Neural cell (in vitro differentiated cells): ENCODE measurements at regions not wholly inside any gene's neighbourhood (a gene's known extent, or its start where the extent isn't known, plus 50 kb on each side); places are given as distances from the start of the nearest gene placed in this dataset.

ENCODE experiments used
- H2AFZ ChIP-seq: fragments of 200-600, 300-800 bp; sonication (generic), shearing (Covaris generic); 2 replicates; pipeline ENCODE4 v1.6.0; 2014; ENCODE audit warnings: low read depth, mild to moderate bottlenecking, antibody characterized with exemption, low read length, moderate library complexity
- H3F3A ChIP-seq: fragments of 200-600 bp; shearing (Covaris generic); 2 replicates; pipeline ENCODE4 v1.6.1; 2016; ENCODE audit warnings: mild to moderate bottlenecking, moderate library complexity, mixed read lengths, antibody characterized with exemption, low read length; ENCODE audit not compliant: insufficient read depth, poor library complexity, severe bottlenecking
- H3K27ac ChIP-seq: fragments of 200-600, 300-800 bp; sonication (generic), shearing (Covaris generic); 2 replicates; pipeline ENCODE4 v1.5.1; 2014; ENCODE audit warnings: mild to moderate bottlenecking, low read length, moderate library complexity
- H3K27me3 ChIP-seq: fragments of 300-800, 200-600 bp; sonication (generic), shearing (Covaris generic); 2 replicates; pipeline ENCODE4 v1.6.0; 2014; ENCODE audit warnings: mild to moderate bottlenecking, low read depth, low read length, moderate library complexity; ENCODE audit not compliant: insufficient read depth
- H3K36me3 ChIP-seq: fragments of 300-800, 200-600 bp; sonication (generic), shearing (Covaris generic); 2 replicates; pipeline ENCODE4 v1.5.1; 2014; ENCODE audit warnings: mild to moderate bottlenecking, antibody characterized with exemption, low read length, moderate library complexity; ENCODE audit not compliant: insufficient read depth
- H3K4me2 ChIP-seq: fragments of 300-800, 200-600 bp; sonication (generic), shearing (Covaris generic); 2 replicates; pipeline ENCODE4 v1.6.0; 2014; ENCODE audit warnings: mild to moderate bottlenecking, low read length
- H3K4me3 ChIP-seq: fragments of 300-800, 200-600 bp; sonication (generic), shearing (Covaris generic); 2 replicates; pipeline ENCODE4 v1.5.1; 2014; ENCODE audit warnings: mild to moderate bottlenecking, low read length, moderate library complexity
- H3K79me2 ChIP-seq: fragments of 200-600 bp; shearing (Covaris generic); replicated peaks from 2 replicates; pipeline ENCODE4 v1.6.0; 2014; ENCODE audit warnings: mild to moderate bottlenecking, low read length, moderate library complexity; ENCODE audit not compliant: insufficient read depth
- H3K9ac ChIP-seq: fragments of 300-800, 200-600 bp; sonication (generic), shearing (Covaris generic); 2 replicates; pipeline ENCODE4 v1.6.1; 2016; ENCODE audit warnings: mild to moderate bottlenecking, low read length, mixed read lengths
- H3K9me2 ChIP-seq: fragments of 200-600 bp; shearing (Covaris generic); 2 replicates; pipeline ENCODE4 v1.6.1; 2016; ENCODE audit warnings: mild to moderate bottlenecking, low read length, mixed read lengths; ENCODE audit not compliant: insufficient read depth
- H3K9me3 ChIP-seq: fragments of 200-600, 300-800 bp; sonication (generic), shearing (Covaris generic); 2 replicates; pipeline ENCODE4 v1.6.1; 2016; ENCODE audit warnings: mild to moderate bottlenecking, mixed run types, low read length, moderate library complexity, mixed read lengths
- H4K20me1 ChIP-seq: fragments of 200-600 bp; shearing (Covaris generic); 2 replicates; pipeline ENCODE4 v1.6.1; 2016; ENCODE audit warnings: mild to moderate bottlenecking, mixed run types; ENCODE audit not compliant: insufficient read depth
- CTCF ChIP-seq: fragments of 450-650 bp; IDR thresholded peaks from 2 replicates; pipeline ENCODE4 v1.5.1; 2014; ENCODE audit warnings: antibody characterized with exemption, mild to moderate bottlenecking, moderate library complexity; ENCODE audit not compliant: poor library complexity, severe bottlenecking
- EP300 ChIP-seq: fragments of 450-650 bp; conservative IDR thresholded peaks from 2 replicates; pipeline ENCODE4 v1.6.1; 2014; ENCODE audit warnings: antibody characterized with exemption, mild to moderate bottlenecking, moderate library complexity; ENCODE audit not compliant: poor library complexity, severe bottlenecking
- EZH2 ChIP-seq: fragments of 200-600, 300-800 bp; shearing (Covaris generic), sonication (generic); IDR thresholded peaks from 2 replicates; pipeline ENCODE4 v1.6.1; 2014; ENCODE audit warnings: antibody characterized with exemption, low read length, borderline replicate concordance, mild to moderate bottlenecking; ENCODE audit not compliant: insufficient read depth, poor library complexity, severe bottlenecking
- MXI1 ChIP-seq: fragments of 450-650 bp; conservative IDR thresholded peaks from 2 replicates; pipeline ENCODE4 v1.6.1; 2014; ENCODE audit warnings: antibody characterized with exemption, mild to moderate bottlenecking; ENCODE audit not compliant: poor library complexity, severe bottlenecking
- POLR2AphosphoS5 ChIP-seq: IDR thresholded peaks from 2 replicates; pipeline ENCODE4 v1.6.1; 2012
- RAD21 ChIP-seq: fragments of 450-650 bp; conservative IDR thresholded peaks from 2 replicates; pipeline ENCODE4 v1.6.1; 2014; ENCODE audit warnings: antibody characterized with exemption, mild to moderate bottlenecking, moderate library complexity
- REST ChIP-seq: IDR thresholded peaks from 2 replicates; pipeline ENCODE4 v1.6.1; 2012; ENCODE audit warnings: borderline replicate concordance
- SMC3 ChIP-seq: fragments of 450-650 bp; conservative IDR thresholded peaks from 2 replicates; pipeline ENCODE4 v1.6.1; 2014; ENCODE audit warnings: antibody characterized with exemption, mild to moderate bottlenecking, moderate library complexity; ENCODE audit not compliant: poor library complexity
- TAF1 ChIP-seq: IDR thresholded peaks from 2 replicates; pipeline ENCODE4 v1.6.1; 2012; ENCODE audit warnings: low read depth

GRCh38 chr17:71572343-71572742 is 548.5 kb upstream of the SOX9 start:
- H3K79me2 ChIP-seq, result no peaks in the 10 kb centered on the region
- H3K36me3 ChIP-seq, result no peaks in the 10 kb centered on the region
- no peak overlapping the region for H3K27ac ChIP-seq
- H3F3A ChIP-seq, result no peaks in the 10 kb centered on the region
- no peak overlapping the region for H3K4me2 ChIP-seq
- H3K4me3 ChIP-seq, result no peak overlapping the region
- no peak overlapping the region for H3K9ac ChIP-seq
- TF ChIP-seq EP300, result no peak
- no peak for TF ChIP-seq TAF1
- no peak for TF ChIP-seq CTCF
- no peak for TF ChIP-seq SMC3
- TF ChIP-seq MXI1, result no peak
- no peak for TF ChIP-seq POLR2AphosphoS5
- TF ChIP-seq RAD21, result no peak
- H4K20me1 ChIP-seq, result no peaks in the 10 kb centered on the region
- H2AFZ ChIP-seq, result no peak overlapping the region
- H3K27me3 ChIP-seq, result no peaks in the 10 kb centered on the region
- H3K9me2 ChIP-seq, result no peaks in the 10 kb centered on the region
- no peaks in the 10 kb centered on the region for H3K9me3 ChIP-seq

GRCh38 chr17:71578446-71578845 is 542.4 kb upstream of the SOX9 start:
- H3K9ac ChIP-seq, result no peak overlapping the region
- no peaks in the 10 kb centered on the region for H3F3A ChIP-seq

GRCh38 chr17:71580220-71580619 is 540.6 kb upstream of the SOX9 start:
- Histone ChIP-seq H3K27me3 (no peaks in the 10 kb centered on the region), H4K20me1 (no peaks in the 10 kb centered on the region), H3K9me3 (no peaks in the 10 kb centered on the region), H3K27ac (no peak overlapping the region), H3K36me3 (no peaks in the 10 kb centered on the region), H3K79me2 (no peaks in the 10 kb centered on the region), H3F3A (no peaks in the 10 kb centered on the region), H2AFZ (no peak overlapping the region), H3K4me2 (no peak overlapping the region), H3K9me2 (no peaks in the 10 kb centered on the region), H3K4me3 (no peak overlapping the region), H3K9ac (no peak overlapping the region)
- TF ChIP-seq EP300 (peak; percentile 58), MXI1 (no peak), RAD21 (no peak), POLR2AphosphoS5 (peak; percentile 78), TAF1 (no peak), REST (peak; percentile 84), CTCF (no peak), EZH2 (no peak), SMC3 (no peak)

More at GRCh38 chr17:71578446-71578845, 542.4 kb upstream of the SOX9 start:
- no peaks in the 10 kb centered on the region for H4K20me1 ChIP-seq
- no peaks in the 10 kb centered on the region for H3K36me3 ChIP-seq
- H3K4me3 ChIP-seq, result no peak overlapping the region
- H2AFZ ChIP-seq, result no peak overlapping the region
- H3K4me2 ChIP-seq, result no peak overlapping the region
- H3K27me3 ChIP-seq, result no peaks in the 10 kb centered on the region
- no peaks in the 10 kb centered on the region for H3K9me2 ChIP-seq
- H3K79me2 ChIP-seq, result no peaks in the 10 kb centered on the region
- TF ChIP-seq RAD21, result no peak
- TF ChIP-seq POLR2AphosphoS5, result no peak
- no peak for TF ChIP-seq SMC3
- TF ChIP-seq MXI1, result no peak
- no peak for TF ChIP-seq EP300
- TF ChIP-seq TAF1, result no peak
- no peak for TF ChIP-seq EZH2
- no peaks in the 10 kb centered on the region for H3K9me3 ChIP-seq
- no peak overlapping the region for H3K27ac ChIP-seq
